Stimulated activated CD4-positive, alpha-beta T cell treated with anti-CD3 and anti-CD28 coated beads, Interleukin-4, amount 100 ng/mL, for 48 hours (primary cell): ENCODE measurements at regions not wholly inside any gene's neighbourhood (a gene's known extent, or its start where the extent isn't known, plus 50 kb on each side); places are given as distances from the start of the nearest gene placed in this dataset.

Experiments
- DNase-seq, 2 donors: peaks; one replicate each; pipeline ENCODE4 v3.0.0-alpha.2; 2020; ENCODE audit warnings: low read depth in 2 of 2

GRCh38 chr2:12253167-12253778 lies 463.5 kb upstream of the TRIB2 start:
- no peak for DNase-seq

DNA sequence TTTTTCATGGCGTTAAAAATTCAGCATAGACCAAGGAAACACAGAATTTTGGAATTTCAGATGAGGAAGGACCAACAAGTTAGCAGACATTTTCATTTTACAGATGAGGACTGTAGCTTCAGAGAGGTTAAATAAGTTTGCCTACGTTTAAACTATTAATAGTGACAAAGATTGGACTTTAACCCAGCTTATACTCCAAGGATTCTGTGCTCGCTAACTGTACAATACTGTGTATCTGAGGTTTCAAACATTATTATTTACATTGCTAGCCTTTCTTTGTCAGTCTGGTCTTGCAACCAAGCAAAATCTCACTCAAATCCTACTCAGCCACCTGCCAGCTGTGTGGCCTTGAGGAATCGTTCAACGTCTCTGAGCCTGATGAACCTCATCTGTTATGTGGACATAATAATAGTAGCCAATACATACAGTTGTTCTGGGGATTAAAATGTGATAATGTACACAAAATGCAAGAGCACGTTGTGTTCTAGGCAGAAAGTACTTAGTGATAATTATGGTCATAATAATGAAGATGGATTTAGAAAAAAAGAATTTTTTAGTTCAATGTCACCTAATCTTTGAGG lies 462.4 kb upstream of the TRIB2 start:
- no peak for DNase-seq

- DNase-seq: no peak
Observed at GRCh38 chr2:12256206-12256605, 460.5 kb upstream of the TRIB2 start.

DNA sequence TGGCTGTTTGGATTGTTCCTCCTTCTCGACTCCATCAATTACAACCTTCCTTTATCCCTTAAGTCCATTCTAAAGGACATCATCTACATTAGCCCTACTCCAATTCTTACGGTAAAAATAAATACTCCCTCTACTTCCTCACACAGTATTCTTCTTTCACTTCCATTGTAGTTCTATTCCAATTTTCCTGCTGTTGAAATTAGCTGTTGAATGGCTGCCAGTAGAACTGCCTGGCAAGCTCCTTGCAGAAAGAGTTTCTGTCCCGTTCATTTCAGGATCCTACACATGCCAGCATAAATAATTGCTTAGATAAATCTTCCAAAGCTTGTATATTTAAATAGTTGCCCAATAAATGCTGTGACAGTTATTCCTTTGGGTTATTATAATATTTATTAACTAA lies 459.3 kb upstream of the TRIB2 start:
- no peak for DNase-seq

- DNase-seq: no peak
Observed at GRCh38 chr2:12259493-12259892, 457.2 kb upstream of the TRIB2 start.

- DNase-seq: no peak
Observed at GRCh38 chr2:12261986-12262680, 454.6 kb upstream of the TRIB2 start.

- DNase-seq: no peak
Observed at GRCh38 chr2:12262681-12263436, 453.9 kb upstream of the TRIB2 start.

DNA sequence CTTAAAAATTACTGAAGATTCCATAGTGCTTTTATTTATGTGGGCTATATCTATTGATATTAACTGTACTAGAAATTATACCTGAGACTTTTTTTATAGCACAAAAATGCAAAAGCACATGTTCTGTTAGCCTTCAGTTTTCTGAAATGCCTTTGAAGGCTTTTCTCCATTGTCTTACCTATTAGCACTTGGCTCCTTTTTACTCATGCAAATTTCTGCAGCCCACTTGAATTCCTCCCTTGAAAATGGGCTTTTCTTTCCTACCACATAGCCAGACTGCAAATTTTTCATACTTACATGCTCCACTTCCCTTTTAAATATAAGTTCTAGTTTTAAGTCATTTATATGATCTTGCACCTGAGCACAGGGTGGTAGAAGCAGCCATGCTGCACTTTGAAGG lies 453.0 kb upstream of the TRIB2 start:
- DNase-seq: no peak

DNA sequence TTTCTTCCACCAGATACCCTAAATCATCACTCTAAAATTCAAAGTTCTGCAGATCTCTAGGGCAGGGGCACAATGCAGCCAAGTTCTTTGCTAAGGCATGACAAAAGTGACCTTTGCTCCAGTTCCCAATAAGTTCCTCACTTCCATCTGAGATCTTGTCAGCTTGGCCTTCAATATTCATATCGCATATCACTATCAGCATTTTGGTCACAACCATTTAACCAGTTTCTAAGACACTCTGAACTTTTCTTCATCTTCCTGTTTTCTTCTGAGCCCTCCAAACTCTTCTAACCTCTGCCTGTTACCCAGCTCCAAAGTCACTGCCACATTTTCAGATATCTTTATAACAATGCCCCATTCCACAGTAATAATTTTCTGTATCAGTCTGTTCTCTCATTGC lies 452.6 kb upstream of the TRIB2 start:
- no peak for DNase-seq

GRCh38 chr2:12265646-12266045 lies 451.1 kb upstream of the TRIB2 start:
- no peak for DNase-seq

GRCh38 chr2:12267042-12267441 lies 449.7 kb upstream of the TRIB2 start:
- no peak for DNase-seq

- no peak for DNase-seq
Observed at GRCh38 chr2:12269041-12269972, 447.4 kb upstream of the TRIB2 start.

- peak in 1 of 2 donors; percentile 12 for DNase-seq
Observed at GRCh38 chr2:12270876-12271588, 445.7 kb upstream of the TRIB2 start.

- no peak for DNase-seq
Observed at GRCh38 chr2:12271589-12271984, 445.1 kb upstream of the TRIB2 start.

GRCh38 chr2:12273111-12273510 lies 443.6 kb upstream of the TRIB2 start:
- no peak for DNase-seq

- DNase-seq: no peak
Observed at GRCh38 chr2:12274591-12274990, 442.1 kb upstream of the TRIB2 start.

DNA sequence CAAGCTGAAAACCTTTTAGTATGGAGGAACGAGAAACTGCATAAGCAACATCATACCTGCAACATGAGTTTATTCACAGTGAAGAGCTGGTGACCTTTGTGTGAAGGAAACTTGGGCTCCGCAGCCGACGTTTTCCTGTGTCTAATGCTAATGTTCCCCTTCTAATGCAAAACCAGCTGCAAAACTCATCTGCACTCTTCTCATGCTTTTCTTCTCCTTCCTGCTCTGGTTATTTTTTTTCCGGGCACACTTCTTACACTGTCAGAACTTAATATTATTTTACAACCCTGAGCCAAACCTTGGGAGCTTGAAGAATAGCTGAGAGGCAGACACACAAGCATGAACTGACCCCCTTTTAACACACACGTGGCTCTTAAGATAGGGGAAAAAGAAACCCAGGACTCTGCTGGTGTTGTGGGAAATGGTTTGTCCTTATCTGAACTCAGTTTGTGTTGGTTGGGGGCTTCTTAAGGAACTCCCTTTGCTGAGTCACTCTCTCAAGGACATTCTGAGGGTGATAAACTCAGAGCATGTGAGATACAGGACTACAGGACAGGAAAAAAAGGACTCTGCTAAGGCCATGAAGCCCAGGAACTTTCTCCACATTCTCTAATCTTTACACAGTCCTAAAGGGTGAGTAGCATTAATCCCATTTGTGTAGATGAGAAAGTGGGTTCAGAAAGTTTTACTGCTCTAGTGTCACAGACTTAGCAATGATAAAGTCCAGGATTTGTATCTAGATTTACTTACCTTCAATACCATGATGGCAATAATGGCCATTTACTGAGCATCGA lies 439.3 kb upstream of the TRIB2 start:
- no peak for DNase-seq

DNA sequence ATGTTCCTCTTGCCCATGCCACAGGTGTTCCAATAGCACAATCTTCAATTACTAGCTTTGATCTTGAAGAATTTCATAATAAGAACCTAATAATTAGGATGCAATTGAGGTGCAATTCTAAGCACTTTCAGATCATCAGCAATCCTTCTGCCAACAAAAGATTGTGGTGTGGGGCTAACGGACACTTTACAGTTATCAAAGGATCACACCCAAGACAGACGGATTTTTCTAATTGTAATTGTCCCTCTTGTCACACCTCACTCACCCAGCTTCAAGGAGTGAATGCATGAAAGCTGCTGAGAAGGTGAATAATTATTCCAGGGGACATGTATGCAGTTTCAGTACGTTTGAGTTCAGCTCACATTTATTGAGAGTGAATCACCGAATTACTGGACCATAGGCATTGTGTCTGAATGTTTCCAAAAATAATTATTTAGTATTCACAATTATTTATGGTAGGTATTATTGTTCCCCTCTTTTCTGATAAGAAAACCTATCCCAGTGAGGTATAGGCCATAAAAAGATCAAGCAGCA lies 438.5 kb upstream of the TRIB2 start:
- DNase-seq: no peak

DNA sequence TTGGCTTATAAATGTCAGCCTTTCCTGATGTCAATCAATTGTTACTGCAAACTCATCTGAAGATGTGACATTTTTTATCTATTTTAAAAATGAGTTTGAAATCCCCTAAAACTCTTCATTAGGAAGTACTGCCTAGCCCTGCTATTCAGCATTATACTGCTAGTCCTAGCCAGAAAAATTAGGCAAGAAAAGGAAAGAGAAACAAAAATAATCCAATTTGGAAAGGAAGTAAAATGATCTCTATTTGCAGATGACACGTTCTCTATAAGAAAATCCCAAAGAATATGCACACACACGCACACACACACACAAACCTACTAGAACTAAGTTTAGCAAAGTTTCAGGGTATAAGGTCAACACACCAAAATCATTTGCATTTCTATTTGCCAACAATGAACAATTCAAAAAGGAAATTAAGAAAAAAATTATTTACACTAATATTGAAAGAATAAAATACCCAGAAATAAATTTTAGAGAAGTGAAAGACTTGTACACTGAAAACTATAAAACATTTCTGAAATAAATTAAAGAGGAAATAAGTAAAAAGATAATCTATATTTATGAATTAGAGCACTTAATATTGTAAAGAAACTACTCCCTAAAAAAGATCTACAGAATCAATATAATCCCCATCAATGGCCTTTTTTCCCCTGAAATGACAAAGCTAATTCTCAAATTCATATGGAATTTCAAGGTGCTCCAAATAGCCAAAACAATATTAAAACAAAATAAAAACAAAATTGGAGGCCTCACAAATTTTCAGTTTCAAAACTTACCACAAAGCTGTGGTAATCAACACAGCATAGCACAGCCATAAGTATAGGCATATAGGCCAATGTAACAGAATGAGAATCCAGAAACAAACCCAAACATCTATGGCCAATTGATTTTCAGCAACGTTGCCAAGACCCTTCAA lies 433.7 kb upstream of the TRIB2 start:
- no peak for DNase-seq
